ENCODE measurements at regions not wholly inside any gene's neighbourhood (a gene's known extent, or its start where the extent isn't known, plus 50 kb on each side); places are given as distances from the start of the nearest gene placed in this dataset.

DNA sequence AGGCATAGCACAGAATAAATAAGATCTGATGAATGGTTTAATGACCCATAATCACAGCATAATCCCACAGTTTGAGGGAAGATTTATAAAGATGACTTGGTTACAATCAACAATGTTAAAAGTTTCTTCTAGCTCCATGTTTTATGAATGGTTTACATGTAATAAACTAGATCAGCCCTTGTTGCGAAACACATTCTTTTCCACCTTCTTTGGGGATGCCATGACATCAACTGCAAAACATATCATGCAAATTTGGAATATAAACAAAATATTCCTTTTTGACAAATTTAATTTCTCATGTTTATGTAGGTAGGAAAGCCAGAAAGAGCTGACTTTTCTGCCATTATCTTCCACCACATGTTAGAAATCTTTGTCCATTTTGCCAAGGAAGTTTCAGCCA lies 979.5 kb downstream of the MAT2B start:
- TF ChIP-seq EZH2phosphoT487 (IDR thresholded peaks at IDR 0.05; ENCODE audit: borderline replicate concordance, low read depth, low read length) = no peak
- no peak for TF ChIP-seq CTCF (conservative IDR thresholded peaks at IDR 0.05; ENCODE audit: low read length)
